Right atrium auricular region (tissue), 2 donors: ENCODE measurements at regions not wholly inside any gene's neighbourhood (a gene's known extent, or its start where the extent isn't known, plus 50 kb on each side); places are given as distances from the start of the nearest gene placed in this dataset.

Experiments
- DNase-seq: peaks from one replicate; pipeline ENCODE4 v3.0.0-alpha.2; 2019; ENCODE audit warnings: low spot score
- H3K27ac ChIP-seq, 2 donors: fragments of 200-600 bp; sonication (generic); 1 replicate in 1 of 2; 2 replicates in 1 of 2; pipeline ENCODE4 v1.5.1; 2016 to 2019
- H3K27me3 ChIP-seq, 2 donors: fragments of 200-600 bp; sonication (generic); one replicate each; pipeline versions ENCODE4 v1.5.1 to v1.6.0; 2017 to 2019
- H3K36me3 ChIP-seq: fragments of 200-600 bp; sonication (generic); one replicate; pipeline ENCODE4 v1.5.1; 2016
- H3K4me1 ChIP-seq, 2 donors: fragments of 200-600 bp; sonication (generic); one replicate each; pipeline versions ENCODE4 v1.5.1 to v1.6.0; 2017 to 2019
- H3K4me3 ChIP-seq, 2 donors: fragments of 200-600 bp; sonication (generic); 1 replicate in 1 of 2; 2 replicates in 1 of 2; pipeline ENCODE4 v1.5.1; 2017 to 2019; ENCODE audit warnings: mild to moderate bottlenecking in 1 of 2, moderate library complexity in 1 of 2
- H3K9me3 ChIP-seq, 2 donors: fragments of 200-600 bp; sonication (generic); one replicate each; pipeline ENCODE4 v1.5.1; 2019
- CTCF ChIP-seq, 2 donors: fragments of 200-600 bp; sonication (generic); IDR thresholded peaks; one replicate each; pipeline ENCODE4 v1.5.1; 2019; ENCODE audit warnings: antibody characterized with exemption in 2 of 2

- H3K4me1 ChIP-seq = no peaks in the 10 kb centered on the region
- no peak overlapping the region for H3K27ac ChIP-seq
- peak; percentile 2 for DNase-seq
- no peaks in the 10 kb centered on the region for H3K36me3 ChIP-seq
- H3K4me3 ChIP-seq = no peak overlapping the region
- H3K9me3 ChIP-seq = no peaks in the 10 kb centered on the region
- H3K27me3 ChIP-seq = no peaks in the 10 kb centered on the region
- no peak for TF ChIP-seq CTCF (IDR thresholded peaks at IDR 0.05)
These were observed 216.9 kb upstream of the SALL3 start for GRCh38 chr18:78762753-78763152.

- TF ChIP-seq CTCF (IDR thresholded peaks at IDR 0.05) = no peak
- Histone ChIP-seq H3K4me1 (no peaks in the 10 kb centered on the region), H3K27ac (no peak overlapping the region), H3K9me3 (no peaks in the 10 kb centered on the region), H3K36me3 (no peaks in the 10 kb centered on the region), H3K4me3 (no peak overlapping the region), H3K27me3 (no peaks in the 10 kb centered on the region)
- peak; percentile 30 for DNase-seq
These were observed 215.1 kb upstream of the SALL3 start for GRCh38 chr18:78764544-78764943.

GRCh38 chr18:78765142-78765541 is 214.5 kb upstream of the SALL3 start:
- DNase-seq = peak; percentile 46
- Histone ChIP-seq H3K9me3 (no peaks in the 10 kb centered on the region), H3K36me3 (no peaks in the 10 kb centered on the region), H3K27me3 (no peaks in the 10 kb centered on the region), H3K4me1 (no peaks in the 10 kb centered on the region), H3K4me3 (no peak overlapping the region), H3K27ac (no peak overlapping the region)
- no peak for TF ChIP-seq CTCF (IDR thresholded peaks at IDR 0.05)

- Histone ChIP-seq H3K4me3 (no peak overlapping the region), H3K4me1 (no peaks in the 10 kb centered on the region), H3K9me3 (no peaks in the 10 kb centered on the region), H3K36me3 (no peaks in the 10 kb centered on the region), H3K27ac (no peak overlapping the region), H3K27me3 (no peaks in the 10 kb centered on the region)
- TF ChIP-seq CTCF (IDR thresholded peaks at IDR 0.05) = no peak
- DNase-seq = peak; percentile 23
These were observed 213.9 kb upstream of the SALL3 start for GRCh38 chr18:78765637-78766281.

- no peaks in the 10 kb centered on the region for H3K27me3 ChIP-seq
- no peak for TF ChIP-seq CTCF (IDR thresholded peaks at IDR 0.05)
- no peak overlapping the region for H3K27ac ChIP-seq
- peak; percentile 36 for DNase-seq
- H3K36me3 ChIP-seq = no peaks in the 10 kb centered on the region
- H3K4me1 ChIP-seq = no peaks in the 10 kb centered on the region
- H3K9me3 ChIP-seq = no peaks in the 10 kb centered on the region
- H3K4me3 ChIP-seq = no peak overlapping the region
These were observed 212.7 kb upstream of the SALL3 start for GRCh38 chr18:78766651-78767533.
